ENCODE measurements at regions not wholly inside any gene's neighbourhood (a gene's known extent, or its start where the extent isn't known, plus 50 kb on each side); places are given as distances from the start of the nearest gene placed in this dataset.

- TF ChIP-seq CTCF (conservative IDR thresholded peaks at IDR 0.05) (no peak), ZFX (IDR thresholded peaks at IDR 0.05) (no peak)
These were observed 52.1 kb upstream of the FREM1 start for GRCh38 chr9:14962193-14962882.
